ENCODE measurements at regions not wholly inside any gene's neighbourhood (a gene's known extent, or its start where the extent isn't known, plus 50 kb on each side); places are given as distances from the start of the nearest gene placed in this dataset.
"Not testable (repeated sequence)": the region's sequence is repeated elsewhere in the genome, so short reads cannot be mapped to it uniquely, and the experiment has no call there.

- DNase-seq = no peak
These were observed 87.4 kb upstream of the RET start for GRCh38 chr10:42989481-42989921.

- DNase-seq = no peak
These were observed 86.7 kb upstream of the RET start for GRCh38 chr10:42990016-42990720.

GRCh38 chr10:42990721-42991441 is 86.0 kb upstream of the RET start:
- DNase-seq = no peak

GRCh38 chr10:42991442-42992098 is 85.3 kb upstream of the RET start:
- DNase-seq = no peak

GRCh38 chr10:42992156-42992956 is 84.5 kb upstream of the RET start:
- no peak for DNase-seq

GRCh38 chr10:42992957-42993390 is 83.9 kb upstream of the RET start:
- no peak for DNase-seq

GRCh38 chr10:42994909-42995308 is 82.0 kb upstream of the RET start:
- DNase-seq = not testable (repeated sequence)

GRCh38 chr10:42995537-42995936 is 81.3 kb upstream of the RET start:
- no peak for DNase-seq

- DNase-seq = no peak
These were observed 80.3 kb upstream of the RET start for GRCh38 chr10:42996588-42996987.

- no peak for DNase-seq
These were observed 79.6 kb upstream of the RET start for GRCh38 chr10:42997151-42997848.

GRCh38 chr10:42997849-42998165 is 79.1 kb upstream of the RET start:
- no peak for DNase-seq

- no peak for DNase-seq
These were observed 78.1 kb upstream of the RET start for GRCh38 chr10:42998481-42999384.

GRCh38 chr10:42999385-43000020 is 77.4 kb upstream of the RET start:
- DNase-seq = no peak

- DNase-seq = no peak
These were observed 76.9 kb upstream of the RET start for GRCh38 chr10:43000021-43000411.

GRCh38 chr10:43000651-43001426 is 76.0 kb upstream of the RET start:
- no peak for DNase-seq

GRCh38 chr10:43001427-43001795 is 75.5 kb upstream of the RET start:
- no peak for DNase-seq

- DNase-seq = no peak
These were observed 74.3 kb upstream of the RET start for GRCh38 chr10:43002596-43002995.

- DNase-seq = no peak
These were observed 70.4 kb upstream of the RET start for GRCh38 chr10:43006490-43006889.

- DNase-seq = no peak
These were observed 64.3 kb upstream of the RET start for GRCh38 chr10:43012578-43012977.

GRCh38 chr10:43013065-43013464 is 63.8 kb upstream of the RET start:
- no peak for DNase-seq
